ENCODE measurements at regions not wholly inside any gene's neighbourhood (a gene's known extent, or its start where the extent isn't known, plus 50 kb on each side); places are given as distances from the start of the nearest gene placed in this dataset.

GRCh38 chrX:42694260-42694815, 83.6 kb downstream of the PPP1R2C start:
- Histone ChIP-seq H3K4me1 (replicated peaks in 1 of 2; ENCODE audit: control insufficient read depth in 2 of 2, insufficient read depth in 2 of 2, low read length in 2 of 2) (no peaks in the 10 kb centered on the region), H2AFZ (ENCODE audit: low read depth, low read length) (no peak overlapping the region), H3K9ac (ENCODE audit: insufficient read depth in 1 of 2, low read depth in 2 of 2, low read length in 2 of 2) (no peak overlapping the region), H4K20me1 (replicated peaks; ENCODE audit: control insufficient read depth, insufficient read depth, low read length) (no peaks in the 10 kb centered on the region), H3K9me1 (ENCODE audit: control insufficient read depth, insufficient read depth, low read length) (no peaks in the 10 kb centered on the region), H3K4me3 (no peak overlapping the region), H3K9me3 (replicated peaks; ENCODE audit: control insufficient read depth, insufficient read depth, low read depth, low read length) (no peaks in the 10 kb centered on the region), H3K27ac (ENCODE audit: extremely low read depth, low read depth, low read length) (no peak overlapping the region), H3K79me2 (ENCODE audit: control insufficient read depth, insufficient read depth, low read length) (no peaks in the 10 kb centered on the region), H3K27me3 (ENCODE audit: control insufficient read depth in 2 of 2, insufficient read depth in 2 of 2, low read length in 2 of 2) (no peaks in the 10 kb centered on the region), H3K4me2 (ENCODE audit: insufficient read depth, low read length) (no peak overlapping the region), H3K36me3 (ENCODE audit: control insufficient read depth, insufficient read depth, low read length) (no peaks in the 10 kb centered on the region)
- TF ChIP-seq RFX1 (IDR thresholded peaks at IDR 0.05) (peak; percentile 53), POLR2AphosphoS2 (IDR thresholded peaks at IDR 0.05; ENCODE audit: low read length) (no peak)
- DNase-seq (ENCODE audit: extremely low read depth in 1 of 4, low spot score in 3 of 4) (no peak), FAIRE-seq (no peak), ATAC-seq (no peak)
- ChIA-PET CTCF (ENCODE audit: low intra/inter-chr PET ratio) (no interaction called here), POLR2A (no interaction called here)
- no TSS peak for BruUV-seq (replicated peaks)
- WGBS (ENCODE audit: insufficient coverage, low coverage, missing lambda C conversion rate), result 0% methylated on average over 1 of the region's 1 CpG
- in situ Hi-C loops (cut with MboI) (no loop called here), intact Hi-C loops (cut with micrococcal nuclease) (no loop called here)

GRCh38 chrX:42691196-42691595, 86.8 kb downstream of the PPP1R2C start:
- Histone ChIP-seq H3K9me1 (ENCODE audit: control insufficient read depth, insufficient read depth, low read length) (no peaks in the 10 kb centered on the region), H3K9ac (ENCODE audit: insufficient read depth in 1 of 2, low read depth in 2 of 2, low read length in 2 of 2) (no peak overlapping the region), H3K36me3 (ENCODE audit: control insufficient read depth, insufficient read depth, low read length) (no peaks in the 10 kb centered on the region), H3K9me3 (replicated peaks; ENCODE audit: control insufficient read depth, insufficient read depth, low read depth, low read length) (no peaks in the 10 kb centered on the region), H4K20me1 (replicated peaks; ENCODE audit: control insufficient read depth, insufficient read depth, low read length) (no peaks in the 10 kb centered on the region), H3K4me3 (no peak overlapping the region), H3K4me1 (replicated peaks in 1 of 2; ENCODE audit: control insufficient read depth in 2 of 2, insufficient read depth in 2 of 2, low read length in 2 of 2) (no peaks in the 10 kb centered on the region), H3K27me3 (ENCODE audit: control insufficient read depth in 2 of 2, insufficient read depth in 2 of 2, low read length in 2 of 2) (no peaks in the 10 kb centered on the region), H3K79me2 (ENCODE audit: control insufficient read depth, insufficient read depth, low read length) (no peaks in the 10 kb centered on the region), H3K4me2 (ENCODE audit: insufficient read depth, low read length) (no peak overlapping the region), H2AFZ (ENCODE audit: low read depth, low read length) (no peak overlapping the region), H3K27ac (ENCODE audit: extremely low read depth, low read depth, low read length) (no peak overlapping the region)
- 0% methylated on average over 1 of the region's 1 CpG for WGBS (ENCODE audit: insufficient coverage, low coverage, missing lambda C conversion rate)
- no peak for ATAC-seq
- in situ Hi-C loops (cut with MboI), result no loop called here
- ChIA-PET POLR2A (no interaction called here), CTCF (ENCODE audit: low intra/inter-chr PET ratio) (no interaction called here)
- BruUV-seq (replicated peaks), result no TSS peak
- intact Hi-C loops (cut with micrococcal nuclease), result no loop called here
- no peak for FAIRE-seq
- no peak for TF ChIP-seq ZSCAN32 (CRISPR knock-in tag; IDR thresholded peaks at IDR 0.05)
- DNase-seq (ENCODE audit: extremely low read depth in 1 of 4, low spot score in 3 of 4), result no peak
